ENCODE measurements at regions not wholly inside any gene's neighbourhood (a gene's known extent, or its start where the extent isn't known, plus 50 kb on each side); places are given as distances from the start of the nearest gene placed in this dataset.

DNA sequence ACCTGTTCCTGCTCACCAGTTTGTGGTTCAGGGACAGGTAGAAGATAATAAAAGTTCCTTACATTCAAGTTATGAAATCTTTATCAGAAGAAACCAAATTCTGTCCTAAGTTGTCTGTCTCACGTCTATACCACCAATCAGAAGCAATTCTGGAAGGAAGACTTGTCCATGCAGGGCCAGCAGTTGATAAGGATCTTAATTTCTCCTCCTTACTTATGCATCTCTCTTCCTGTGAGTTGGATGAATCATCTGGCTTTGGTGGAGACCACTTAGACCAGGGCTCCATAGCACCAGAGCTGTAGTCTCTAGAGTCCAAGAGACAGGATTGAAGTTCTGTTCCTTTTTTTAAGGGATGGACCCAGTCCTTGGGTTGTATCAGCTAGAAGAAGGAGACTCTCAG, 106.5 kb downstream of the APOB start:
- Histone ChIP-seq H3K36me3 (replicated peaks) (no peaks in the 10 kb centered on the region), H3K27ac (no peak overlapping the region), H3K4me3 (ENCODE audit: low read depth, low read length) (no peak overlapping the region), H3K27me3 (replicated peaks) (no peaks in the 10 kb centered on the region)
- TF ChIP-seq, protein P1, sequence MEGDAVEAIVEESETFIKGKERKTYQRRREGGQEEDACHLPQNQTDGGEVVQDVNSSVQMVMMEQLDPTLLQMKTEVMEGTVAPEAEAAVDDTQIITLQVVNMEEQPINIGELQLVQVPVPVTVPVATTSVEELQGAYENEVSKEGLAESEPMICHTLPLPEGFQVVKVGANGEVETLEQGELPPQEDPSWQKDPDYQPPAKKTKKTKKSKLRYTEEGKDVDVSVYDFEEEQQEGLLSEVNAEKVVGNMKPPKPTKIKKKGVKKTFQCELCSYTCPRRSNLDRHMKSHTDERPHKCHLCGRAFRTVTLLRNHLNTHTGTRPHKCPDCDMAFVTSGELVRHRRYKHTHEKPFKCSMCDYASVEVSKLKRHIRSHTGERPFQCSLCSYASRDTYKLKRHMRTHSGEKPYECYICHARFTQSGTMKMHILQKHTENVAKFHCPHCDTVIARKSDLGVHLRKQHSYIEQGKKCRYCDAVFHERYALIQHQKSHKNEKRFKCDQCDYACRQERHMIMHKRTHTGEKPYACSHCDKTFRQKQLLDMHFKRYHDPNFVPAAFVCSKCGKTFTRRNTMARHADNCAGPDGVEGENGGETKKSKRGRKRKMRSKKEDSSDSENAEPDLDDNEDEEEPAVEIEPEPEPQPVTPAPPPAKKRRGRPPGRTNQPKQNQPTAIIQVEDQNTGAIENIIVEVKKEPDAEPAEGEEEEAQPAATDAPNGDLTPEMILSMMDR (IDR thresholded peaks at IDR 0.05; ENCODE audit: low read depth, low read length, missing control alignments) = no peak
- in situ Hi-C loops (cut with HindIII; ENCODE audit: low pct_ligation_motif_present, low sequenced_read_pairs) = no loop called here
- DNase-seq = no peak

DNA sequence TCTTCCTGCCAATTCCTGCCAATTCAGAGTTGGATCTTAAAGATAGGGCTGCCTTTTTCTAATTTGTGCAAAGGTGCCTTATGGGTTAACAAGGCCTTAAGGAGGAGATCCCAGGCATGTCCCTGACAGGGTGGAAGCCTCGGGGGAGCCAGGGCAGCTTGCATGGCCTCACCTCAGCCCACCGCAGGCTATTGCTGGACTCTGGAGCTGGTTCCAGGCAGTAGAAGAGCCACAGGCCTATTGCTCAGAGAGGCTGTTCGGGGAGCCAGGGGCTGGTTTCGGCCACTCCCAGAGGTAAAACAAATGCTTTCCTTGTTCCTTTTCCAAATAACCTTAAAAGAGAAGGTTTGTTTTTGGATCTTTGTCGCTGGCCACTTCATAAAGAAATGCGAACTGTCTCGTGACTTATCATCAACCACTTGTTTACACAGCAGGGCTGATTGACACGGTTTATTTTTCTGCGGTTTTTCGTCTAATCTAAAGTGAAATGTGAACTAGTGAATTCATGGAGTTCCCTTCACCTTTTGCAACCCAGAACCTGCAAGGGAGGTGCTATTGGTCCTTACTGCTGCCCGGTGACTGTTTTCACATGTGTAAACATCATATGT, 108.6 kb downstream of the APOB start:
- no peak for DNase-seq
- Histone ChIP-seq H3K4me3 (ENCODE audit: low read depth, low read length) (no peak overlapping the region), H3K27ac (no peak overlapping the region), H3K36me3 (replicated peaks) (no peaks in the 10 kb centered on the region), H3K27me3 (replicated peaks) (no peaks in the 10 kb centered on the region)
- TF ChIP-seq, protein P1 (IDR thresholded peaks at IDR 0.05; ENCODE audit: low read depth, low read length, missing control alignments) = no peak
- in situ Hi-C loops (cut with HindIII; ENCODE audit: low pct_ligation_motif_present, low sequenced_read_pairs) = no loop called here

DNA sequence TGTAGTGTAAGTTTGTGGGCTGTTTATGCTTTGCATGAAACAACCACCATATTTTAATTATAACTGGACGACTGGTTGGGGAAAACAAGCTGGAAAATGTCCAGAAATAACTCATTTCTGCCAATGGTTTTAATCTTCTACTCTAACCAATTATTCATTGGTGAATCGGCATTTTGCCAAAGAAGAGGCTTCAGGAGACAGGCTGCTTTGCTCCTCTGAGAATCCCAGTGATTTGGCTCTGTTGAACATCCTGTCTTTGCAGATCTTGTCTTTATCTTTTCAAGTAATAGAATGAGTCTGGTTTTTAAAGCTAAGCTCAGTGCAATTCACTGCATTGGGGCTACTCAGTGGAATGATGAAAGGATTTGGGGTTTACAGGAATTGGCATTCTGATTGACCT, 109.6 kb downstream of the APOB start:
- in situ Hi-C loops (cut with HindIII; ENCODE audit: low pct_ligation_motif_present, low sequenced_read_pairs) = no loop called here
- Histone ChIP-seq H3K36me3 (replicated peaks) (no peaks in the 10 kb centered on the region), H3K27me3 (replicated peaks) (no peaks in the 10 kb centered on the region), H3K27ac (no peak overlapping the region), H3K4me3 (ENCODE audit: low read depth, low read length) (no peak overlapping the region)
- no peak for DNase-seq
- TF ChIP-seq, protein P1 (IDR thresholded peaks at IDR 0.05; ENCODE audit: low read depth, low read length, missing control alignments) = no peak

DNA sequence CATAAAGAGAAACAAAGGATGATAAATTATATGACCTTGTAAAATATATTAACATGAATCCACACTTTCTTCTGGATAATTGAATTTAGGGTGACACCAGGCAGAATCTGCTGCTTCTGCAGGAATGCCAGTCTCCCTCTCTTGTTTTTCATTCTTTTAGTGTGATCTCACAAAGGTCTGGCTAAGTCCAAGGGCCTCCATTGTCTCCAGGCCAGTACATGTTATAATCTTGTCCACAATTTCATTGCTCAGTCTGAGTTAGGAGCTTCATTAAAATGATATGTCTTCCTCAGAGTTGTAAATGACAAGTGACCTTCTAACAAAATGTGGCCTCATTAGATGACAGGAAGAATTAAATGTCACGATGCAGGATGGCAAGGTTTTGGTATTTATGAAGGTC, 110.2 kb downstream of the APOB start:
- no peak overlapping the region for H3K4me3 ChIP-seq (ENCODE audit: low read depth, low read length)
- in situ Hi-C loops (cut with HindIII; ENCODE audit: low pct_ligation_motif_present, low sequenced_read_pairs) = no loop called here
- no peak for DNase-seq

DNA sequence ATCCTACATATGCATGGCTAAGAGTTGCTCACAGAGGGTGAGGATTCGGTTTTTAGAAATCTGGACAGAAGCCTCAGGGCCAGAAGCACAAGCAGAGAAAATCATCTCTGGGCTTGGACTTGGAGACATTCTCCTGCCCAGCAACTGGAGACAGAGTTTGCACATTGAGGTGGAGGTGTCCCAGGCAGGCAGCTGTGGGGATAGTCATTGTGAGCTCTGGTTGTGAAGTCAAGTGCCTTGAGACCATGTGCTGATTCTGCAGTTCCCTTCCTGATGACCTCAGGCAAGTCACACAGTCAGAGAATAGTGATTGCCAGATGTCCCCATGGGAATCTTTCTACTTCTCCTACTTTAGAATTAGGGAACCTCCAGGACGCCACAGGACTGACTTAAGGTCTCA, 108.4 kb upstream of the LDAH start:
- H3K4me3 ChIP-seq (ENCODE audit: low read depth, low read length) = no peak overlapping the region

More for the DNA sequence above, 110.2 kb downstream of the APOB start:
- no peak overlapping the region for H3K27ac ChIP-seq
- no peaks in the 10 kb centered on the region for H3K27me3 ChIP-seq (replicated peaks)
- H3K36me3 ChIP-seq (replicated peaks) = no peaks in the 10 kb centered on the region
- TF ChIP-seq, protein P1 (IDR thresholded peaks at IDR 0.05; ENCODE audit: low read depth, low read length, missing control alignments) = no peak

More for the DNA sequence above, 108.4 kb upstream of the LDAH start:
- DNase-seq = no peak
- in situ Hi-C loops (cut with HindIII; ENCODE audit: low pct_ligation_motif_present, low sequenced_read_pairs) = no loop called here
- no peaks in the 10 kb centered on the region for H3K36me3 ChIP-seq (replicated peaks)
- H3K27me3 ChIP-seq (replicated peaks) = no peaks in the 10 kb centered on the region
- TF ChIP-seq, protein P1 (IDR thresholded peaks at IDR 0.05; ENCODE audit: low read depth, low read length, missing control alignments) = no peak
- H3K27ac ChIP-seq = no peak overlapping the region
